HFFc6 (cell line): ENCODE measurements at regions not wholly inside any gene's neighbourhood (a gene's known extent, or its start where the extent isn't known, plus 50 kb on each side); places are given as distances from the start of the nearest gene placed in this dataset.

Experiments
- DNase-seq: peaks from one replicate; pipeline ENCODE4 v3.0.0-alpha.2; 2018
- H3K27ac Mint-ChIP-seq: 2 replicates; pipeline ENCODE4 v1.8.0; 2020; ENCODE audit warnings: mild to moderate bottlenecking, mixed read lengths
- H3K27me3 Mint-ChIP-seq: 2 replicates; pipeline ENCODE4 v1.8.0; 2021; ENCODE audit warnings: mild to moderate bottlenecking, moderate library complexity, mixed read lengths; ENCODE audit not compliant: insufficient read depth
- H3K36me3 Mint-ChIP-seq: 2 replicates; pipeline ENCODE4 v1.8.0; 2021; ENCODE audit warnings: low read depth, mixed read lengths
- H3K4me1 Mint-ChIP-seq: 2 replicates; pipeline ENCODE4 v1.8.0; 2020; ENCODE audit warnings: low read depth, mixed read lengths
- H3K4me3 Mint-ChIP-seq: 2 replicates; pipeline ENCODE4 v1.8.0; 2020; ENCODE audit warnings: mild to moderate bottlenecking, moderate library complexity, mixed read lengths
- H3K9me3 Mint-ChIP-seq: 2 replicates; pipeline ENCODE4 v1.8.0; 2020; ENCODE audit warnings: mild to moderate bottlenecking, mixed read lengths
- TF ChIP-seq, protein P1 (sequence below): fragments of 200-600 bp; sonication (generic); IDR thresholded peaks from 2 replicates; pipeline ENCODE4 v1.5.0; 2021; ENCODE audit warnings: antibody characterized with exemption, mild to moderate bottlenecking

DNA sequence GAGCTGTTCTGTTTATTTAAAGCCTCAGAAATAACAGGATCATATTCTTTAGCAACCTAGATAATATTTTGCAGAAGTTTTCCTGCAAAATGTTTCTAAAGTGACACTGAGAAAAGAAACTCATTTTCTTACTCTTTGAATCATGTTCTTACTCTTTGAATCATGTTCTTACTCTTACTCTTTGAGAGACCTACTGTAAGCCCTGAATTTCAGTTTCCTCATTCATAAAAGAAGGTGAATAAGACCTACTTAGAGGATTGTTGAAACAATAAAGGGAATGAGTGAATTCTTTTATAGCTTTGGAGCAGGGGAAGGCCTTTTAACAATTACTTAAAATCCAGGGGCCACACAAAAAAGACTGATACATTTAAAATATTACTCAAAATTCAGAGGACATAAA lies 221.7 kb upstream of the CMC1 start:
- H3K4me3 Mint-ChIP-seq: no peak overlapping the region
- no peaks in the 10 kb centered on the region for H3K4me1 Mint-ChIP-seq
- peaks cover 8% of the 10 kb centered on the region for H3K9me3 Mint-ChIP-seq
- TF ChIP-seq, protein P1, sequence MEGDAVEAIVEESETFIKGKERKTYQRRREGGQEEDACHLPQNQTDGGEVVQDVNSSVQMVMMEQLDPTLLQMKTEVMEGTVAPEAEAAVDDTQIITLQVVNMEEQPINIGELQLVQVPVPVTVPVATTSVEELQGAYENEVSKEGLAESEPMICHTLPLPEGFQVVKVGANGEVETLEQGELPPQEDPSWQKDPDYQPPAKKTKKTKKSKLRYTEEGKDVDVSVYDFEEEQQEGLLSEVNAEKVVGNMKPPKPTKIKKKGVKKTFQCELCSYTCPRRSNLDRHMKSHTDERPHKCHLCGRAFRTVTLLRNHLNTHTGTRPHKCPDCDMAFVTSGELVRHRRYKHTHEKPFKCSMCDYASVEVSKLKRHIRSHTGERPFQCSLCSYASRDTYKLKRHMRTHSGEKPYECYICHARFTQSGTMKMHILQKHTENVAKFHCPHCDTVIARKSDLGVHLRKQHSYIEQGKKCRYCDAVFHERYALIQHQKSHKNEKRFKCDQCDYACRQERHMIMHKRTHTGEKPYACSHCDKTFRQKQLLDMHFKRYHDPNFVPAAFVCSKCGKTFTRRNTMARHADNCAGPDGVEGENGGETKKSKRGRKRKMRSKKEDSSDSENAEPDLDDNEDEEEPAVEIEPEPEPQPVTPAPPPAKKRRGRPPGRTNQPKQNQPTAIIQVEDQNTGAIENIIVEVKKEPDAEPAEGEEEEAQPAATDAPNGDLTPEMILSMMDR: no peak
- 0 out of 2 replicates have a peak, but pooled peaks cover 6% of the 10 kb centered on the region for H3K36me3 Mint-ChIP-seq
- no peak overlapping the region for H3K27ac Mint-ChIP-seq
- no peaks in the 10 kb centered on the region; the same call in 1 of the 2 replicates for H3K27me3 Mint-ChIP-seq
- no peak for DNase-seq

DNA sequence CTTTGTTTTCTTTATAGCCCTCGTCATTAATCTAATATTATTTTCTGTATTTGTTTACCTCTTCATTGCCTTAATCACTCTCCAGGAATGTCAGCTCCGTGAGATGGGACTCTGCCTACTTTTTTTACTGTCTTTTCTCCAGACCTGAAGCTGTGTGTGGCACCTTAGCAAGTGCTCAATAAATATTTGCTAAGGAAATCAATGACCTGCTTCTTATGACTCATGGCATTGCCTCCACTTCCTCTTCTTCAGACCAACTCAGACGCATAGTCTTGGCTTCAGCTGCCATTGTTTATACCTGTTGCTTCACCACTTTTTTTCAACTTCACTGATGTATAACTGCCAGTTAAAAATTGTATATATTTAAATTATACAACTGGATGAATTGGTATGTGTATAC lies 218.5 kb upstream of the CMC1 start:
- Mint-ChIP-seq H3K27ac (no peak overlapping the region), H3K4me1 (no peaks in the 10 kb centered on the region), H3K27me3 (no peaks in the 10 kb centered on the region; the same call in 1 of the 2 replicates), H3K4me3 (no peak overlapping the region), H3K9me3 (peaks cover 12% of the 10 kb centered on the region), H3K36me3 (0 out of 2 replicates have a peak, but pooled peaks cover 6% of the 10 kb centered on the region)
- no peak for DNase-seq
- TF ChIP-seq, protein P1: no peak

DNA sequence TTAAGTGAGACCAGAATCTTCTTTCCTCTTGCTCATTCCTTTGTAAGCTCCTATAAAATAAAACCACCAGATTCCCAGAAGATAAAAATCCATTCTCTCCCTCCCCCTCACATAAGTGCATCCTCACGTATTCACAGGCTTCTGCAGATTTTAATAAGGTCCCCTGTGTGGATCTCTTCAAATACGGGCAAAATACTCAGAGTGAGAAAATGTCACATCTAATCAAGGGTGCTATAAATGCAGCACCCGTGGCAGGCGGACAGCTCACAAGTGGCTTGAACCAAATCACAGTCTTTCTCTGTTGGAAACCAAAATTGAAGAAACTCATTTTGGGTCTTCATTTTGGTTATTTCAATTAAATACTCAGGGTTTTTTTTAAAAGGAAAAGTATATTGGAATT lies 212.9 kb upstream of the CMC1 start:
- no peak for DNase-seq
- no peak overlapping the region for H3K4me3 Mint-ChIP-seq
- no peaks in the 10 kb centered on the region for H3K4me1 Mint-ChIP-seq
- no peaks in the 10 kb centered on the region for H3K27me3 Mint-ChIP-seq
- 0 out of 2 replicates have a peak, but pooled peaks cover 6% of the 10 kb centered on the region for H3K36me3 Mint-ChIP-seq
- H3K9me3 Mint-ChIP-seq: peaks cover 26% of the 10 kb centered on the region
- TF ChIP-seq, protein P1: no peak
- H3K27ac Mint-ChIP-seq: no peak overlapping the region

DNA sequence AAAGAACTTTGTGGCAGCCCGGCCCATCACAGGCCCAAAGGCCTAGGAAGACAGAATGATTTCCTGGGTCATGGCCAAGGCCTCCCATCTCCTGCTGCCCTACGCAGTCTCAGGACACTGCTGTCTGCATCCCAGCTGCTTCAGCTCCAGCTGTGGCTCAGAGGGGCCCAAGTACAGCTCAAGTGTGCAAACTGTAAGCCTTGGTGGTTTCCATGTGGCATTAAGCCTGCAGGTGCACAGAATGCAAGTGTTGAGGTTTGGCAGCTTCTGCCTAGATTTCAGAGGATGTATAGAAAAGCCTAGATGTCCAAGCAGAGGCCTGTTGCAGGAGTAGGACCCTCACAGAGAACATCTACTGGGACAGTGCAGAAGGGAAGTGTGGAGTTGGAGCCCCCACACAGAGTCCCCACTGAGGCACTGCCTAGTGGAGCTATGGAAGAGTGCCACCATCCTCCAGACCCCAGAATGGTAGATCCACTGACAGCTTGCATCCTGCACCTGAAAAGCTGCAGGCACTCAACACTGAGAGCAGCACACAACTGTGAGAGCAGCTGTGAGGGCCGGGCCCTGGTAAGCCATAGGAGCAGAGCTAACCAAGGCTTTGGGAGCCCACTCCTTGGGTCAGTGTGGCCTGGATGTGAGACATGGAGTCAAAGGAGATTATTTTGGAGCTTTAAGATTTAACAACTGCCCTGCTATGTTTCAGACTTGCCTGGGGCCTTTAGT lies 208.2 kb upstream of the CMC1 start:
- no peaks in the 10 kb centered on the region for H3K36me3 Mint-ChIP-seq
- H3K4me3 Mint-ChIP-seq: no peak overlapping the region
- H3K9me3 Mint-ChIP-seq: peaks cover 20% of the 10 kb centered on the region
- H3K27me3 Mint-ChIP-seq: no peaks in the 10 kb centered on the region
- TF ChIP-seq, protein P1: no peak
- no peak overlapping the region for H3K27ac Mint-ChIP-seq
- no peak for DNase-seq
- H3K4me1 Mint-ChIP-seq: no peaks in the 10 kb centered on the region

DNA sequence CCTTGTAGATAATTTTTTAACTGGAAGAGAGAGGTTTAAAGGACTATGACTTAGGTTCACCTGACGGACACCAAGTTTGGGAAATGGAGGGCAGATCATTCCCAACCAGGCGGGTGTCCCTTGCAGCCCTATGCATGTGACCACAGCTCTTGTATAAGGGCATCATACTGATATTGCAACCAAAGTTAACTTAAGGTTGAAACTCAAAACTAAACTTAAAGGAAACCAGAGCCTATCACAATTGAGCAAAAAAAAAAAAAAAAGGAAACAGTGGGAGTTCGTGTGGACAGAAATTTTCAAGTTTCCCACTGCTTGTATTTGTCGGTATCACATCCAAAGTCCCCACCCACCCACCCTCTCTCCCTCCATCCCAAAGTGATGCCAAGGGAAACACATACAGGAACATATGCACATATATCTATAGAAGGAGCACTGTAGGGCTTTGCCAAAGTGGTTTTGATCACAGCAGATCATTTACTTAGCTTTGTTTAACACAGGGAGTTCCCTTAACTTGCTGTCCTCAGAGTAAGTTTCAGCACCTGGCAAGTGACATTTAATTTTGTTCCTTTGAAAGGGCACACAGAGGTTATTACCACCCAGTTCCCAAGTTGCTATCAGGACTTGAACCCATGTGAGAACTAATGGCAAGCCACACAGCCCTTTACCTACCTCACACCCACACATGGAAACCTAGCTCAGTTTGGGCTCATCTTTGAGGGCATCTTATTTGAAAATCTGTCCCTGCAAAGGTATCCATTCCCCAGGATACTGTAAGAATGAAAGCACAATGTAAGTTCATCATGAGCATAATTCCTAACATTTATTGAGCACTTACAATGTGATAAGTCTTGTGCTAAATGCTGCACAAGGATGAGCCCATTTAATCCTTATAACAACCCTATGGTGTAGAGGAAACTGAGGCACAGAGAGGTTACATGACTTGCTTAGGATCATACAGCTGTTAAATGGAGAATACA lies 204.5 kb upstream of the CMC1 start:
- Mint-ChIP-seq H3K4me3 (no peak overlapping the region), H3K27ac (no peak overlapping the region), H3K9me3 (peaks cover 13% of the 10 kb centered on the region), H3K36me3 (no peaks in the 10 kb centered on the region), H3K4me1 (no peaks in the 10 kb centered on the region), H3K27me3 (no peaks in the 10 kb centered on the region)
- TF ChIP-seq, protein P1: no peak
- DNase-seq: no peak
